Lower leg skin (tissue), 4 donors: ENCODE measurements at regions not wholly inside any gene's neighbourhood (a gene's known extent, or its start where the extent isn't known, plus 50 kb on each side); places are given as distances from the start of the nearest gene placed in this dataset.

Source experiments
- DNase-seq, 2 donors: peaks; one replicate each; pipeline ENCODE4 v3.0.0-alpha.2; 2019; ENCODE audit warnings: low spot score in 2 of 2
- H3K4me3 ChIP-seq: fragments of 200-600 bp; sonication (generic); 2 replicates; pipeline ENCODE4 v1.5.1; 2017; ENCODE audit warnings: mild to moderate bottlenecking, low read depth; ENCODE audit not compliant: poor library complexity, severe bottlenecking
- POLR2A ChIP-seq, 2 donors: fragments of 450-650 bp; IDR thresholded peaks; one replicate each; pipeline ENCODE4 v1.6.1; 2016 to 2017; ENCODE audit warnings: antibody characterized with exemption in 2 of 2, mild to moderate bottlenecking in 1 of 2, moderate library complexity in 1 of 2
- WGBS, 2 donors: methylation state at CpG; one replicate each; pipeline ENCODE4 v1.1.5; 2018; 5-methylcytosine and 5-hydroxymethylcytosine counted together
- intact Hi-C: fragments of 100-400 bp; cut with DNase I; formaldehyde crosslinking; loops from one replicate; pipeline ENCODE4 v1.15.0; 2023; ENCODE audit warnings: low total_unique reads
- TF ChIP-seq, protein P1 (sequence below), 3 donors: fragments of 450-650 bp; IDR thresholded peaks; one replicate each; pipeline ENCODE4 v1.5.1; 2016; ENCODE audit warnings: antibody characterized with exemption in 3 of 3, mild to moderate bottlenecking in 3 of 3, moderate library complexity in 2 of 3

DNA sequence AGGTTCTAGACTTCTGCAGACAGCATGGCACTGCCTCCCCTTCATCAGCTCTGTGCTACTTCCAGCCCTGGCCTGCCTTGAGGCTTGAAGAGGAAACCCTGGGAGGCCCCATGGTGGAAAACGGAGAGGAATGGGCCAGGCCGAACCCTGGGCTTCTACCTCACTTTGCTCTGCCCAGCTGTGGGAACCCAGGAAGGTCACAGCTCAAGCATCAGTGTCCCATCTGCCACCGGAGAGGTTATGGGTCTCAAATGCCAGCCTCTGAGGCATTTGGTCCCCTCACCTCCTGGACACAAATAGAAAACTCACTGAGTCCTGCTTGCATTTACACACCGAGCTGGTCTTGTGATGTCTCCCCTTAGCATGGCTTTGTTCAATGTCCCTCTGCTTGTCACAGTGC is 80.1 kb upstream of the ALDH1B1 start:
- no peak for DNase-seq
- intact Hi-C loops, result no loop called here
- TF ChIP-seq POLR2A (IDR thresholded peaks at IDR 0.05), result no peak
- TF ChIP-seq, protein P1, sequence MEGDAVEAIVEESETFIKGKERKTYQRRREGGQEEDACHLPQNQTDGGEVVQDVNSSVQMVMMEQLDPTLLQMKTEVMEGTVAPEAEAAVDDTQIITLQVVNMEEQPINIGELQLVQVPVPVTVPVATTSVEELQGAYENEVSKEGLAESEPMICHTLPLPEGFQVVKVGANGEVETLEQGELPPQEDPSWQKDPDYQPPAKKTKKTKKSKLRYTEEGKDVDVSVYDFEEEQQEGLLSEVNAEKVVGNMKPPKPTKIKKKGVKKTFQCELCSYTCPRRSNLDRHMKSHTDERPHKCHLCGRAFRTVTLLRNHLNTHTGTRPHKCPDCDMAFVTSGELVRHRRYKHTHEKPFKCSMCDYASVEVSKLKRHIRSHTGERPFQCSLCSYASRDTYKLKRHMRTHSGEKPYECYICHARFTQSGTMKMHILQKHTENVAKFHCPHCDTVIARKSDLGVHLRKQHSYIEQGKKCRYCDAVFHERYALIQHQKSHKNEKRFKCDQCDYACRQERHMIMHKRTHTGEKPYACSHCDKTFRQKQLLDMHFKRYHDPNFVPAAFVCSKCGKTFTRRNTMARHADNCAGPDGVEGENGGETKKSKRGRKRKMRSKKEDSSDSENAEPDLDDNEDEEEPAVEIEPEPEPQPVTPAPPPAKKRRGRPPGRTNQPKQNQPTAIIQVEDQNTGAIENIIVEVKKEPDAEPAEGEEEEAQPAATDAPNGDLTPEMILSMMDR (IDR thresholded peaks at IDR 0.05), result no peak
- H3K4me3 ChIP-seq, result no peak overlapping the region
- 90 to 96% methylated on average over 4 of the region's 4 CpGs for WGBS, 2 donors

GRCh38 chr9:38311382-38312270 is 80.9 kb upstream of the ALDH1B1 start:
- WGBS, 2 donors, result 58 to 68% methylated on average over 14 to 16 of the region's 16 CpGs
- DNase-seq, result no peak
- intact Hi-C loops, result no loop called here
- no peak for TF ChIP-seq POLR2A (IDR thresholded peaks at IDR 0.05)
- TF ChIP-seq, protein P1 (IDR thresholded peaks at IDR 0.05), result no peak
- no peak overlapping the region for H3K4me3 ChIP-seq

DNA sequence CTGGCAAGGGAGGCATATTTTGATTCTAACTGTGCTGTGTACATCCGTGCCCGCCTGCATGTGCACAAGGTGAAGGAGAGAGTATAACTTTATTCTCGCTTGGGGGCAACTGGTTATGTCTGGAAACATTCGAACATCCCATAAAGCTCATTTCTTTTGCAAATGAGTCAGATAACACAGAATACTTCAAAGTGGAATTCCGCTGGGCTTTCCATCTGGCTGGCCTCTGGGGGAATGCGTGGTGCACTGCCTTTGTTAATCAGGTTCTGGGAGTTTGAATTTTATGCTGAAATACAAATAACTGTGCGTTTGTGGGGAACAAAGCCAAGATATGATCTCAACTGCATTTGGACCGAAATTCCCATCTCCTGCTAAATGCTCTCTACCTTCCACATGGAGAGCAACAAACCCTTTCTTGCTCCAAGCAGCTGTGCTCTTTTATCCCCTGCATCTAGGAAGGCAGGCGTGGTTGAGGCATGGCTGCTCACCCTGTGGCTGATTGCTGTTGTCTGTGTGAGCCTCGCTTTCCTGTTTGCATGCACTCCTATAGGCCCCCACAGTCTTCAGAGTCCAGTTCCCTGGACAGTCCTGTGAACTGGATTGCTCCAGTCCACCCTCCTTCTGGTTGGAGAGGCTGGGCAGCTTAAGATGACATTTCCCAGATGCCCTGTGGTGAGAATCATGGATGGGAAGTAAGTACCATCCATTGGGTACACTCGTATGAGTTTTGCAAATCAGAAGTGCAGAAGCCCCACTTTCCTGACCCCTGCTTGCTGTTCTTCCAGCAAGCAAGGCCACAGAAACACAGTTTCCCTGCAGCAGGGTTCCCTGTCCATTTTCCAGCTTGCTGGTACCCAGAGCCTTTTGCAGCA is 82.9 kb upstream of the ALDH1B1 start:
- TF ChIP-seq POLR2A (IDR thresholded peaks at IDR 0.05), result no peak
- TF ChIP-seq, protein P1 (IDR thresholded peaks at IDR 0.05), result no peak
- 32 to 47% methylated on average over 11 of the region's 11 CpGs for WGBS, 2 donors
- no peak for DNase-seq

DNA sequence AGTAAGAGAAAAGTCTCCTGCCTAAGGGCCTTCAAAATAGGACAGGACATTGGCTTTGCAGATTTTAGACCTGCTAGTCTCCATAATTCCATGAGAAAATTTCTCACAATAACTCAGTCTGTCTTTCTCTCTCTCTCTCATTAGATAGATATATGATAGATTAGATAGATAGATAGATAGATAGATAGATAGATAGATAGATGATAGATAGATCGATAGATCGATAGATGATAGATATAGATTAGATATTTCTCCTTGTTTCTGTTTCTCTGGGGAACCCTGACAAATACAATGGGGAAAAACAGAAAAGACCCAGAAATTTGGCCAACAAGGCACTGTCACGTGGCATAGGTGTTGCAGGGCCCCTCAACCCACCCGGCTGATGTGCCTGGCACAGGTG is 84.4 kb upstream of the ALDH1B1 start:
- no peak for TF ChIP-seq POLR2A (IDR thresholded peaks at IDR 0.05)
- TF ChIP-seq, protein P1 (IDR thresholded peaks at IDR 0.05), result no peak
- no peak for DNase-seq
- WGBS, 2 donors, result 91 to 93% methylated on average over 4 of the region's 4 CpGs
- no peak overlapping the region for H3K4me3 ChIP-seq
- intact Hi-C loops, result no loop called here

More for the DNA sequence above, 82.9 kb upstream of the ALDH1B1 start:
- intact Hi-C loops, result no loop called here
- H3K4me3 ChIP-seq, result no peak overlapping the region

DNA sequence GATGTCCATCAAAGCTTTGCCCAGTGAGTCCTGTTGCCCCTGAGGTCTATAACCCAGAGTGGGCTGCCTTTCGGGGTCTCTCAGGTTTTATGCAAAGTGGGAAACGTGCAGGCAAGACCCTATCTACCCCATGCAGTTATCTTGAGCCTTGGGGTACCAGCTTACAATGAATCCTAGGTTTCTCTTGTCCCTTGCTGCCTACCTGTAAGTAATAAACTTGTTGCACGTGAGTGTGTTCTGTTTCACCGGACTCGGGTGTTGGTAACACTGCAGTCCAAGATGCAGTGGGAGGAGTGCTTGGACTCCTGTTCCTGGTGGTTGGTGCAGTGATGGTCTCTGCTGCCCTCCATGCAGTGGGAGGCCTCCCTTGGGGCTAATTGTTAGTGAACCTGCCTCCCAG is 85.6 kb upstream of the ALDH1B1 start:
- WGBS, 2 donors, result 89 to 96% methylated on average over 5 of the region's 5 CpGs
- no peak for TF ChIP-seq POLR2A (IDR thresholded peaks at IDR 0.05)
- TF ChIP-seq, protein P1 (IDR thresholded peaks at IDR 0.05), result no peak
- no peak overlapping the region for H3K4me3 ChIP-seq
- intact Hi-C loops, result no loop called here
- no peak for DNase-seq
